HTR-8/SVneo (cell line): ENCODE measurements at regions not wholly inside any gene's neighbourhood (a gene's known extent, or its start where the extent isn't known, plus 50 kb on each side); places are given as distances from the start of the nearest gene placed in this dataset.
"Not testable (repeated sequence)": the region's sequence is repeated elsewhere in the genome, so short reads cannot be mapped to it uniquely, and the experiment has no call there.

Experiments used
- DNase-seq: peaks from one replicate; pipeline ENCODE4 v3.0.0; 2011; ENCODE audit warnings: low spot score, mixed read lengths; ENCODE audit not compliant: insufficient read length
- FAIRE-seq: peaks from 2 replicates; lab custom pipeline; 2011; peaks lifted over from hg19 to GRCh38; lab: Jason Lieb, UNC

GRCh38 chr4:133390198-133390855 lies 241.2 kb downstream of the PCDH10 start:
- FAIRE-seq (no peak), DNase-seq (no peak)

- no peak for FAIRE-seq
- no peak for DNase-seq
Observed at GRCh38 chr4:133389029-133389428, 239.9 kb downstream of the PCDH10 start.

GRCh38 chr4:133385161-133385954 lies 236.3 kb downstream of the PCDH10 start:
- peak; percentile 20 for FAIRE-seq
- DNase-seq, result no peak

GRCh38 chr4:133379681-133380438 lies 230.8 kb downstream of the PCDH10 start:
- FAIRE-seq (no peak), DNase-seq (no peak)

- FAIRE-seq (no peak), DNase-seq (no peak)
Observed at GRCh38 chr4:133377286-133377685, 228.2 kb downstream of the PCDH10 start.

- FAIRE-seq (no peak), DNase-seq (no peak)
Observed at GRCh38 chr4:133372699-133373098, 223.6 kb downstream of the PCDH10 start.

GRCh38 chr4:133355633-133356032 lies 206.5 kb downstream of the PCDH10 start:
- FAIRE-seq, result no peak
- no peak for DNase-seq

- DNase-seq (no peak), FAIRE-seq (no peak)
Observed at GRCh38 chr4:133347409-133347808, 198.3 kb downstream of the PCDH10 start.

GRCh38 chr4:133324491-133324890 lies 175.4 kb downstream of the PCDH10 start:
- FAIRE-seq (no peak), DNase-seq (no peak)

GRCh38 chr4:133323670-133324069 lies 174.6 kb downstream of the PCDH10 start:
- FAIRE-seq, result no peak
- DNase-seq, result no peak

- FAIRE-seq (no peak), DNase-seq (peak; percentile 48)
Observed at GRCh38 chr4:133320576-133321170, 171.6 kb downstream of the PCDH10 start.

- DNase-seq (no peak), FAIRE-seq (no peak)
Observed at GRCh38 chr4:133316909-133317308, 167.8 kb downstream of the PCDH10 start.

- no peak for FAIRE-seq
- no peak for DNase-seq
Observed at GRCh38 chr4:133314991-133315390, 165.9 kb downstream of the PCDH10 start.

GRCh38 chr4:133287396-133287795 lies 138.3 kb downstream of the PCDH10 start:
- FAIRE-seq, result no peak
- DNase-seq, result no peak

GRCh38 chr4:133278591-133278990 lies 129.5 kb downstream of the PCDH10 start:
- DNase-seq (no peak), FAIRE-seq (no peak)

- not testable (repeated sequence) for FAIRE-seq, DNase-seq
Observed at GRCh38 chr4:133277940-133278339, 128.8 kb downstream of the PCDH10 start.

GRCh38 chr4:133275246-133275645 lies 126.2 kb downstream of the PCDH10 start:
- FAIRE-seq, result no peak
- DNase-seq, result no peak

- DNase-seq (no peak), FAIRE-seq (no peak)
Observed at GRCh38 chr4:133273401-133273800, 124.3 kb downstream of the PCDH10 start.

- DNase-seq, result no peak
- FAIRE-seq, result no peak
Observed at GRCh38 chr4:133270021-133270570, 121.0 kb downstream of the PCDH10 start.

GRCh38 chr4:133268205-133268604 lies 119.1 kb downstream of the PCDH10 start:
- DNase-seq (no peak), FAIRE-seq (no peak)
